Peyer's patch (tissue), 4 donors: ENCODE measurements at regions not wholly inside any gene's neighbourhood (a gene's known extent, or its start where the extent isn't known, plus 50 kb on each side); places are given as distances from the start of the nearest gene placed in this dataset.
"Not testable (repeated sequence)": the region's sequence is repeated elsewhere in the genome, so short reads cannot be mapped to it uniquely, and the experiment has no call there.

Experiments used
- CTCF ChIP-seq, 6 experiments: fragments of 450-650 bp in 4 of 6; fragments of 200-600 bp in 2 of 6; sonication (generic) in 1 of 6; IDR thresholded peaks; one replicate each; pipeline ENCODE4 v1.5.1; 2017 to 2019; ENCODE audit warnings: antibody characterized with exemption in 6 of 6, mild to moderate bottlenecking in 3 of 6, moderate library complexity in 1 of 6
- POLR2A ChIP-seq, 2 donors: fragments of 450-650 bp; IDR thresholded peaks; one replicate each; pipeline ENCODE4 v1.5.1; 2017; ENCODE audit warnings: antibody characterized with exemption in 2 of 2, mild to moderate bottlenecking in 2 of 2, moderate library complexity in 2 of 2

DNA sequence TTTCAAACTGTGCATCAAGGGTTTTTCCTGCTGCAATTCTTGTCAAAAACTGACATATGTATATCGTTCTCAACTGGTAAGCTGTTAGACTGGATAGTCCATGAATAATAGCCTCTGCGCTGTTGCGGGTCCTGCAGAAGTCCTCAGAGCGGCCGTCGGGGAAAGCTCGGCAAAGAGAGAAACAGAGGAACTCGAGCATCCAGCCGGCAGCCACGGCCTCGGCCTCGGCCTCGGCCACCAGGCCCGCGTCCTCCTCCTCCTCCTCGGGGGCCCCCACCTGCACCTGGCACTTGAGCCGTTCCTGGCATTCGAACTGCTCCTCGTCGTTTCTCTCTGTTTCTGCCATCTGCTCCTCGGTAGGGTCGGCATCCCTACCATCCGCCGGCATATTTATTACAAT, 165.0 kb downstream of the POTEC start:
- TF ChIP-seq CTCF, POLR2A (IDR thresholded peaks at IDR 0.05): not testable (repeated sequence)
